RCC 7860 (cell line): ENCODE measurements at regions not wholly inside any gene's neighbourhood (a gene's known extent, or its start where the extent isn't known, plus 50 kb on each side); places are given as distances from the start of the nearest gene placed in this dataset.

Source experiments
- DNase-seq: peaks from one replicate; pipeline ENCODE4 v3.0.0-alpha.2; 2015; ENCODE audit warnings: low spot score
- FAIRE-seq: peaks from 2 replicates; lab custom pipeline; 2012; peaks lifted over from hg19 to GRCh38; lab: Jason Lieb, UNC

GRCh38 chr1:217224201-217224600 is 406.7 kb downstream of the GPATCH2 start:
- FAIRE-seq: no peak
- DNase-seq: no peak

GRCh38 chr1:217214551-217214950 is 416.3 kb downstream of the GPATCH2 start:
- FAIRE-seq: no peak
- DNase-seq: no peak

GRCh38 chr1:217211486-217211885 is 419.4 kb downstream of the GPATCH2 start:
- FAIRE-seq (no peak), DNase-seq (no peak)

- DNase-seq (no peak), FAIRE-seq (no peak)
Observed at GRCh38 chr1:217205578-217205977, 425.3 kb downstream of the GPATCH2 start.

GRCh38 chr1:217196616-217197015 is 434.3 kb downstream of the GPATCH2 start:
- DNase-seq: no peak

GRCh38 chr1:217193151-217193550 is 437.7 kb downstream of the GPATCH2 start:
- no peak for DNase-seq
- no peak for FAIRE-seq

More at GRCh38 chr1:217196616-217197015, 434.3 kb downstream of the GPATCH2 start:
- no peak for FAIRE-seq

- FAIRE-seq (no peak), DNase-seq (no peak)
Observed at GRCh38 chr1:217191441-217191840, 439.4 kb downstream of the GPATCH2 start.

GRCh38 chr1:217190359-217190758 is 440.5 kb downstream of the GPATCH2 start:
- FAIRE-seq: no peak

GRCh38 chr1:217189362-217189761 is 441.5 kb downstream of the GPATCH2 start:
- DNase-seq: no peak

More at GRCh38 chr1:217190359-217190758, 440.5 kb downstream of the GPATCH2 start:
- DNase-seq: no peak

GRCh38 chr1:217188280-217189237 is 442.3 kb downstream of the GPATCH2 start:
- FAIRE-seq: no peak

More at GRCh38 chr1:217189362-217189761, 441.5 kb downstream of the GPATCH2 start:
- FAIRE-seq: no peak

GRCh38 chr1:217186664-217187063 is 444.2 kb downstream of the GPATCH2 start:
- FAIRE-seq: no peak
- no peak for DNase-seq

More at GRCh38 chr1:217188280-217189237, 442.3 kb downstream of the GPATCH2 start:
- no peak for DNase-seq

GRCh38 chr1:217184854-217185253 is 446.0 kb downstream of the GPATCH2 start:
- FAIRE-seq: no peak
- no peak for DNase-seq

GRCh38 chr1:217182992-217183391 is 447.9 kb downstream of the GPATCH2 start:
- DNase-seq (no peak), FAIRE-seq (no peak)

- DNase-seq: no peak
- no peak for FAIRE-seq
Observed at GRCh38 chr1:217181756-217182155, 449.1 kb downstream of the GPATCH2 start.

GRCh38 chr1:217181176-217181746 is 449.6 kb downstream of the GPATCH2 start:
- no peak for FAIRE-seq
- DNase-seq: no peak

- no peak for DNase-seq
- no peak for FAIRE-seq
Observed at GRCh38 chr1:217180443-217180842, 450.4 kb downstream of the GPATCH2 start.

GRCh38 chr1:217164403-217164802 is 441.2 kb upstream of the ESRRG start:
- no peak for FAIRE-seq
- DNase-seq: no peak

GRCh38 chr1:217153361-217153760 is 430.1 kb upstream of the ESRRG start:
- no peak for FAIRE-seq

GRCh38 chr1:217150366-217150765 is 427.1 kb upstream of the ESRRG start:
- DNase-seq (no peak), FAIRE-seq (no peak)

More at GRCh38 chr1:217153361-217153760, 430.1 kb upstream of the ESRRG start:
- no peak for DNase-seq

GRCh38 chr1:217149791-217150190 is 426.6 kb upstream of the ESRRG start:
- DNase-seq (no peak), FAIRE-seq (no peak)

GRCh38 chr1:217141711-217142110 is 418.5 kb upstream of the ESRRG start:
- DNase-seq (no peak), FAIRE-seq (no peak)
